Inflammatory macrophage (primary cell): ENCODE measurements at regions not wholly inside any gene's neighbourhood (a gene's known extent, or its start where the extent isn't known, plus 50 kb on each side); places are given as distances from the start of the nearest gene placed in this dataset.
A peak's percentile ranks its signal among the peaks of the same experiment; 100 is the strongest.

ENCODE experiments used
- DNase-seq, 2 donors: peaks; one replicate each; pipeline ENCODE4 v3.0.0-alpha.2; 2020 to 2022

- DNase-seq = no peak
Measured at GRCh38 chr2:82172483-82172882, 1867.9 kb upstream of the LRRTM1 start.

GRCh38 chr2:82169379-82169778, 1864.8 kb upstream of the LRRTM1 start:
- DNase-seq = no peak

- no peak for DNase-seq
Measured at GRCh38 chr2:82165377-82165776, 1860.8 kb upstream of the LRRTM1 start.

GRCh38 chr2:82158150-82158549, 1853.6 kb upstream of the LRRTM1 start:
- no peak for DNase-seq

GRCh38 chr2:82155469-82155868, 1850.9 kb upstream of the LRRTM1 start:
- no peak for DNase-seq

GRCh38 chr2:82143343-82143742, 1838.8 kb upstream of the LRRTM1 start:
- DNase-seq = no peak

GRCh38 chr2:82139979-82140611, 1835.5 kb upstream of the LRRTM1 start:
- no peak for DNase-seq

GRCh38 chr2:82137441-82137840, 1832.9 kb upstream of the LRRTM1 start:
- DNase-seq = no peak

- no peak for DNase-seq
Measured at GRCh38 chr2:82128051-82128450, 1823.5 kb upstream of the LRRTM1 start.

- no peak for DNase-seq
Measured at GRCh38 chr2:82124629-82125028, 1820.1 kb upstream of the LRRTM1 start.

- DNase-seq = no peak
Measured at GRCh38 chr2:82120654-82121053, 1816.1 kb upstream of the LRRTM1 start.

GRCh38 chr2:82120115-82120514, 1815.6 kb upstream of the LRRTM1 start:
- no peak for DNase-seq

GRCh38 chr2:82109418-82109817, 1804.9 kb upstream of the LRRTM1 start:
- no peak for DNase-seq

- no peak for DNase-seq
Measured at GRCh38 chr2:82098617-82099016, 1794.1 kb upstream of the LRRTM1 start.

- DNase-seq = no peak
Measured at GRCh38 chr2:82089518-82089917, 1785.0 kb upstream of the LRRTM1 start.

GRCh38 chr2:82084679-82085392, 1780.3 kb upstream of the LRRTM1 start:
- DNase-seq = no peak

- DNase-seq = peak in 1 of 2 donors; percentile 0
Measured at GRCh38 chr2:82075875-82076274, 1771.3 kb upstream of the LRRTM1 start.

GRCh38 chr2:82062463-82062862, 1757.9 kb upstream of the LRRTM1 start:
- DNase-seq = no peak

GRCh38 chr2:82055846-82056245, 1751.3 kb upstream of the LRRTM1 start:
- no peak for DNase-seq

- no peak for DNase-seq
Measured at GRCh38 chr2:82043867-82044266, 1739.3 kb upstream of the LRRTM1 start.

GRCh38 chr2:82027921-82028615, 1723.5 kb upstream of the LRRTM1 start:
- no peak for DNase-seq

GRCh38 chr2:82023710-82024109, 1719.2 kb upstream of the LRRTM1 start:
- no peak for DNase-seq

GRCh38 chr2:82013641-82014040, 1709.1 kb upstream of the LRRTM1 start:
- DNase-seq = no peak

- no peak for DNase-seq
Measured at GRCh38 chr2:82007071-82007664, 1702.6 kb upstream of the LRRTM1 start.
